OCI-LY7 (cell line): ENCODE measurements at regions not wholly inside any gene's neighbourhood (a gene's known extent, or its start where the extent isn't known, plus 50 kb on each side); places are given as distances from the start of the nearest gene placed in this dataset.

Source experiments
- BruUV-seq: library from RNA; stranded (reverse); fragments of 400-500 nt; replicated peaks from 2 replicates; lab custom pipeline; 2021; lab: Mats Ljungman, UMichigan
- CTCF ChIA-PET: fragments of 300-600 bp; sonication (Branson Sonifier 250); formaldehyde crosslinking; loops from one replicate; lab custom pipeline; 2022; ENCODE audit warnings: antibody characterized with exemption; ENCODE audit not compliant: unreplicated experiment; lab: Charles Lee
- POLR2A ChIA-PET: fragments of 300-600 bp; sonication (Branson Sonifier 250); formaldehyde crosslinking; loops from one replicate; lab custom pipeline; 2022; ENCODE audit warnings: antibody characterized with exemption; lab: Charles Lee
- DNase-seq: peaks from one replicate; pipeline ENCODE4 v3.0.0-alpha.2; 2015; ENCODE audit warnings: low spot score
- H2AFZ ChIP-seq: fragments of 200-600 bp; sonication (generic), shearing (Covaris generic); 2 replicates; pipeline ENCODE4 v1.6.1; 2014; ENCODE audit warnings: mild to moderate bottlenecking, antibody characterized with exemption, low read length, moderate library complexity
- H3K27ac ChIP-seq: fragments of 200-600 bp; sonication (generic); 2 replicates; pipeline ENCODE4 v1.5.1; 2014; ENCODE audit warnings: mixed run types, low read depth, mild to moderate bottlenecking, moderate library complexity, low read length, inconsistent platforms; ENCODE audit not compliant: poor library complexity, severe bottlenecking
- H3K36me3 ChIP-seq: fragments of 200-600 bp; sonication (generic); 2 replicates; pipeline ENCODE4 v1.6.1; 2014; ENCODE audit warnings: mild to moderate bottlenecking, antibody characterized with exemption, low read length, moderate library complexity, mixed read lengths; ENCODE audit not compliant: insufficient read depth
- H3K4me1 ChIP-seq: fragments of 200-600 bp; sonication (generic); 2 replicates; pipeline ENCODE4 v1.5.1; 2014; ENCODE audit warnings: mild to moderate bottlenecking, low read length; ENCODE audit not compliant: insufficient read depth, poor library complexity, severe bottlenecking
- H3K4me2 ChIP-seq: fragments of 200-600 bp; sonication (generic); 2 replicates; pipeline ENCODE4 v1.6.1; 2014; ENCODE audit warnings: mild to moderate bottlenecking, low read length
- H3K4me3 ChIP-seq: fragments of 200-600 bp; sonication (generic); 2 replicates; pipeline ENCODE4 v1.5.1; 2014; ENCODE audit warnings: mild to moderate bottlenecking, low read depth, low read length; ENCODE audit not compliant: poor library complexity, severe bottlenecking
- H3K79me2 ChIP-seq: fragments of 200-600 bp; sonication (generic); 2 replicates; pipeline ENCODE4 v1.6.1; 2016; ENCODE audit warnings: low read depth, mild to moderate bottlenecking, low read length, moderate library complexity, mixed read lengths; ENCODE audit not compliant: insufficient read depth
- H3K9me2 ChIP-seq: fragments of 200-600 bp; sonication (generic); 2 replicates; pipeline ENCODE4 v1.6.1; 2016; ENCODE audit warnings: mild to moderate bottlenecking, low read length, mixed read lengths; ENCODE audit not compliant: insufficient read depth
- H3K9me3 ChIP-seq: fragments of 200-600 bp; sonication (generic); 2 replicates; pipeline ENCODE4 v1.6.1; 2014; ENCODE audit warnings: mild to moderate bottlenecking, mixed run types, low read length, mixed read lengths
- H4K20me1 ChIP-seq: fragments of 200-600 bp; sonication (generic); 2 replicates; pipeline ENCODE4 v1.6.1; 2014; ENCODE audit warnings: mild to moderate bottlenecking, antibody characterized with exemption, low read length, moderate library complexity, mixed read lengths; ENCODE audit not compliant: insufficient read depth
- CTCF ChIP-seq: fragments of 200-600 bp; sonication (generic); conservative IDR thresholded peaks from 2 replicates; pipeline ENCODE4 v1.5.1; 2014; ENCODE audit warnings: mild to moderate bottlenecking, antibody characterized with exemption, low read length, moderate library complexity, mixed read lengths
- EZH2phosphoT487 ChIP-seq: fragments of 200-600 bp; sonication (generic); IDR thresholded peaks from 2 replicates; pipeline ENCODE4 v1.6.1; 2018; ENCODE audit warnings: low read depth, borderline replicate concordance, mild to moderate bottlenecking, mixed run types, antibody characterized with exemption, low read length, moderate library complexity, mixed read lengths
- intact Hi-C: fragments of 100-400 bp; cut with micrococcal nuclease; formaldehyde crosslinking; loops from one replicate; pipeline ENCODE4 v1.10.0; 2022; ENCODE audit not compliant: unreplicated experiment

- POLR2A ChIA-PET: no interaction called here
- DNase-seq: no peak
- TF ChIP-seq CTCF: no peak
- TF ChIP-seq EZH2phosphoT487: no peak
- Histone ChIP-seq H3K9me2 (no peaks in the 10 kb centered on the region), H3K4me1 (peaks cover 42% of the 10 kb centered on the region), H2AFZ (no peak overlapping the region), H3K4me2 (no peak overlapping the region), H3K9me3 (no peaks in the 10 kb centered on the region), H3K27ac (no peak overlapping the region), H3K79me2 (no peaks in the 10 kb centered on the region), H4K20me1 (no peaks in the 10 kb centered on the region), H3K4me3 (no peak overlapping the region), H3K36me3 (no peaks in the 10 kb centered on the region)
- no TSS peak for BruUV-seq
- CTCF ChIA-PET: no interaction called here
- intact Hi-C loops: no loop called here
These were observed 480.3 kb downstream of the BRD1 start for GRCh38 chr22:49347376-49347775.

- Histone ChIP-seq H2AFZ (no peak overlapping the region), H3K36me3 (no peaks in the 10 kb centered on the region), H3K4me2 (no peak overlapping the region), H3K4me3 (no peak overlapping the region), H3K9me3 (no peaks in the 10 kb centered on the region), H4K20me1 (no peaks in the 10 kb centered on the region), H3K4me1 (peaks cover 27% of the 10 kb centered on the region), H3K9me2 (no peaks in the 10 kb centered on the region), H3K27ac (no peak overlapping the region), H3K79me2 (no peaks in the 10 kb centered on the region)
- intact Hi-C loops: no loop called here
- POLR2A ChIA-PET: no interaction called here
- CTCF ChIA-PET: no interaction called here
- no peak for TF ChIP-seq CTCF
- TF ChIP-seq EZH2phosphoT487: no peak
- no TSS peak for BruUV-seq
- no peak for DNase-seq
These were observed 481.8 kb downstream of the BRD1 start for GRCh38 chr22:49345896-49346295.

- Histone ChIP-seq H3K79me2 (no peaks in the 10 kb centered on the region), H3K4me2 (no peak overlapping the region), H3K36me3 (no peaks in the 10 kb centered on the region), H3K9me2 (no peaks in the 10 kb centered on the region), H3K9me3 (no peaks in the 10 kb centered on the region), H4K20me1 (no peaks in the 10 kb centered on the region), H2AFZ (no peak overlapping the region), H3K4me3 (no peak overlapping the region), H3K4me1 (peaks cover 15% of the 10 kb centered on the region), H3K27ac (no peak overlapping the region)
- DNase-seq: no peak
- no TSS peak for BruUV-seq
- intact Hi-C loops: no loop called here
- TF ChIP-seq EZH2phosphoT487 (no peak), CTCF (no peak)
- ChIA-PET CTCF (no interaction called here), POLR2A (interaction anchor here (0.6 kb wide), 1 partner anchor 31 kb away, joined by 3 read pairs; no protein-coding TSS in a partner anchor)
These were observed 483.0 kb downstream of the BRD1 start for GRCh38 chr22:49344656-49345055.
